ENCODE measurements at regions not wholly inside any gene's neighbourhood (a gene's known extent, or its start where the extent isn't known, plus 50 kb on each side); places are given as distances from the start of the nearest gene placed in this dataset.

GRCh38 chr10:78129211-78129610, 95.5 kb downstream of the RPS24 start:
- DNase-seq (ENCODE audit: insufficient read length, low spot score) (no peak), FAIRE-seq (no peak)
- TF ChIP-seq, protein P1, sequence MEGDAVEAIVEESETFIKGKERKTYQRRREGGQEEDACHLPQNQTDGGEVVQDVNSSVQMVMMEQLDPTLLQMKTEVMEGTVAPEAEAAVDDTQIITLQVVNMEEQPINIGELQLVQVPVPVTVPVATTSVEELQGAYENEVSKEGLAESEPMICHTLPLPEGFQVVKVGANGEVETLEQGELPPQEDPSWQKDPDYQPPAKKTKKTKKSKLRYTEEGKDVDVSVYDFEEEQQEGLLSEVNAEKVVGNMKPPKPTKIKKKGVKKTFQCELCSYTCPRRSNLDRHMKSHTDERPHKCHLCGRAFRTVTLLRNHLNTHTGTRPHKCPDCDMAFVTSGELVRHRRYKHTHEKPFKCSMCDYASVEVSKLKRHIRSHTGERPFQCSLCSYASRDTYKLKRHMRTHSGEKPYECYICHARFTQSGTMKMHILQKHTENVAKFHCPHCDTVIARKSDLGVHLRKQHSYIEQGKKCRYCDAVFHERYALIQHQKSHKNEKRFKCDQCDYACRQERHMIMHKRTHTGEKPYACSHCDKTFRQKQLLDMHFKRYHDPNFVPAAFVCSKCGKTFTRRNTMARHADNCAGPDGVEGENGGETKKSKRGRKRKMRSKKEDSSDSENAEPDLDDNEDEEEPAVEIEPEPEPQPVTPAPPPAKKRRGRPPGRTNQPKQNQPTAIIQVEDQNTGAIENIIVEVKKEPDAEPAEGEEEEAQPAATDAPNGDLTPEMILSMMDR (IDR thresholded peaks at IDR 0.05; ENCODE audit: insufficient read depth, missing control alignments) = no peak

- no peak for DNase-seq (ENCODE audit: insufficient read length, low spot score)
- FAIRE-seq = no peak
Measured at GRCh38 chr10:78130966-78131710, 97.5 kb downstream of the RPS24 start.

GRCh38 chr10:78134773-78135306, 101.2 kb downstream of the RPS24 start:
- no peak for FAIRE-seq
- TF ChIP-seq, protein P1 (IDR thresholded peaks at IDR 0.05; ENCODE audit: insufficient read depth, missing control alignments) = no peak
- no peak for DNase-seq (ENCODE audit: insufficient read length, low spot score)

More at GRCh38 chr10:78130966-78131710, 97.5 kb downstream of the RPS24 start:
- TF ChIP-seq, protein P1 (IDR thresholded peaks at IDR 0.05; ENCODE audit: insufficient read depth, missing control alignments) = no peak

DNA sequence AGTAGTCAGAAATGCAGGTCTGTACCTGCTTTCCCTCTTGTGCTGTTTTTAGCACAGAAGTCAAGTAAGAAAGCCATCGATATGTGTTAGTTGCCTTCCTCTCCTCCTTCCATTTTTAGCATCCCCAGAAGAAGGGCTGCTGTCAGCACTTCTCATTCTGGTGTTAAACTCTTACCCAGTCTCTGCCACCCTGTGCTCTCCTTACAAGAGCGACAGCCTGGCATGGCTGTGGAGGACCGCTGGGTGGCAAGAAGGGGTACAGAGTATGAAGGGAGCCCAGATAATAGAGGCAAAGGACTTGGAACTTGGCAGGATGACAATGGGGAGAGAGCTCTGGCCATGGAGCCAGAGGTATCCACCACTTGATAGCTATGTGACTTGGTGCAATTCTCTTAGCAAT, 103.5 kb downstream of the RPS24 start:
- no peak for DNase-seq (ENCODE audit: insufficient read length, low spot score)
- TF ChIP-seq, protein P1 (IDR thresholded peaks at IDR 0.05; ENCODE audit: insufficient read depth, missing control alignments) = no peak
- FAIRE-seq = no peak

DNA sequence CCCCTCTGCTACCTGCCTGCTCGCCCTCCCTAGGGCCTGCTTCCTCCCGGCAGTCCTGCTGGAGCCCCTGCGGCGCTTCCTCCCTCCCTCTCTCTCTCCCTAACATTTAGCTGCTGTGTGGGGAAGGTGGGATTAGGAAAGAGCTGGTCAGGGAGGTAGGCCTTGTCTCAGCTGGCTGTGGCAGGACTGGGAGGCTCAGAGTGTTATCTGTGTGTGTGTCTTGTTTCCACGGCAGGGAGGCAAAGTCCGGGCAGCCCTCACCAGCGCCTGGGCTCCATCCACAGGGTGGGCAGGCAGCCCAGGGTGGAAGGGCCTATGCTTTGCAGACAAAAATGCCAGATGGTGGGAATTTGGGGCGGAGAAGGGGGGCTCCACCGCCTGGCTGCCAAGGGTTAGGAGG, 105.7 kb downstream of the RPS24 start:
- DNase-seq (ENCODE audit: insufficient read length, low spot score) (peak; percentile 53), FAIRE-seq (no peak)
- TF ChIP-seq, protein P1 (IDR thresholded peaks at IDR 0.05; ENCODE audit: insufficient read depth, missing control alignments) = no peak

- TF ChIP-seq, protein P1 (IDR thresholded peaks at IDR 0.05; ENCODE audit: insufficient read depth, missing control alignments) = no peak
- DNase-seq (ENCODE audit: insufficient read length, low spot score) = no peak
- FAIRE-seq = no peak
Measured at GRCh38 chr10:78140066-78140630, 106.5 kb downstream of the RPS24 start.

GRCh38 chr10:78143576-78143975, 109.9 kb downstream of the RPS24 start:
- DNase-seq (ENCODE audit: insufficient read length, low spot score) (no peak), FAIRE-seq (no peak)
- TF ChIP-seq, protein P1 (IDR thresholded peaks at IDR 0.05; ENCODE audit: insufficient read depth, missing control alignments) = no peak

Data from D721Med (cell line).